ENCODE measurements at regions not wholly inside any gene's neighbourhood (a gene's known extent, or its start where the extent isn't known, plus 50 kb on each side); places are given as distances from the start of the nearest gene placed in this dataset.
A peak's percentile ranks its signal among the peaks of the same experiment; 100 is the strongest.

DNA sequence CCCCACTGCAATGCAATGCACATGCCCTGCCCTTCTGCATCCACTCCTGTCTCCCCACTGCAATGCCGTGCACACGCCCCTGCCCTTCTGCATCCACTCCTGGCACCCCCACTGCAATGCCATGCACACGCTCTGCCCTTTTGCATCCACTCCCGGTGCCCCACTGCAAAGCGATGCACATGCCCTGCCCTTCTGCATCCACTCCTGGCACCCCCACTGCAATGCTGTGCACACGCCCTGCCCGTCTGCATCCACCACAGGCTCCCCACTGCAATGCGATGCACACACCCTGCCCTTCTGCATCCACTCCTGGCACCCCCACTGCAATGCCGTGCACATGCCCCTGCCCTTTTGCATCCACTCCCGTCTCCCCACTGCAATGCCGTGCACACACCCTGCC, 98.1 kb downstream of the KCTD15 start:
- no peak for ATAC-seq
- intact Hi-C loops (cut with micrococcal nuclease), result no loop called here
- DNase-seq, result no peak

- ATAC-seq (no peak), DNase-seq (no peak)
- intact Hi-C loops (cut with micrococcal nuclease), result no loop called here
These were observed 98.7 kb downstream of the KCTD15 start for GRCh38 chr19:33895366-33895765.

GRCh38 chr19:33898062-33898677, 101.5 kb downstream of the KCTD15 start:
- ATAC-seq (no peak), DNase-seq (no peak)
- intact Hi-C loops (cut with micrococcal nuclease), result no loop called here

DNA sequence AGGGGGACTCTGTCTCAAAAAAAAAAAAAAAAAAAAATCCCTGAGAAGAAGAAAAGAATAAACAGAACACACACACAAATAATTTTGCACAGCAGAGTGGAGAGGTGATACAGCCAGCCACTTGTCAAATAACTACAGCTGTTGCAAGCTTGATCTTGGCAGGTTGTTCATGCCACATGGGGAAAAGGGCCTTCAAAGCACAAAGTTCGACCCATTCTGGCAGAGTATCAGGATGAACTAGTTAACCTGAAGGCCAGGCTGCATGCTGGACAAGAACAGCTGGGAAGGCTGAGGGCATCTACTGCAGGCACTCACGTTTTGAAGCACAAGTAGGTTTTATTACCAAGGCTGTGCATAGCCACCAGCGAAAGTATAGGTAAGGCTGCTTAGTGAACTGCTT, 104.1 kb downstream of the KCTD15 start:
- ATAC-seq (no peak), DNase-seq (no peak)
- intact Hi-C loops (cut with micrococcal nuclease), result no loop called here

GRCh38 chr19:33902395-33902794, 105.7 kb downstream of the KCTD15 start:
- intact Hi-C loops (cut with micrococcal nuclease), result no loop called here
- ATAC-seq (no peak), DNase-seq (no peak)

DNA sequence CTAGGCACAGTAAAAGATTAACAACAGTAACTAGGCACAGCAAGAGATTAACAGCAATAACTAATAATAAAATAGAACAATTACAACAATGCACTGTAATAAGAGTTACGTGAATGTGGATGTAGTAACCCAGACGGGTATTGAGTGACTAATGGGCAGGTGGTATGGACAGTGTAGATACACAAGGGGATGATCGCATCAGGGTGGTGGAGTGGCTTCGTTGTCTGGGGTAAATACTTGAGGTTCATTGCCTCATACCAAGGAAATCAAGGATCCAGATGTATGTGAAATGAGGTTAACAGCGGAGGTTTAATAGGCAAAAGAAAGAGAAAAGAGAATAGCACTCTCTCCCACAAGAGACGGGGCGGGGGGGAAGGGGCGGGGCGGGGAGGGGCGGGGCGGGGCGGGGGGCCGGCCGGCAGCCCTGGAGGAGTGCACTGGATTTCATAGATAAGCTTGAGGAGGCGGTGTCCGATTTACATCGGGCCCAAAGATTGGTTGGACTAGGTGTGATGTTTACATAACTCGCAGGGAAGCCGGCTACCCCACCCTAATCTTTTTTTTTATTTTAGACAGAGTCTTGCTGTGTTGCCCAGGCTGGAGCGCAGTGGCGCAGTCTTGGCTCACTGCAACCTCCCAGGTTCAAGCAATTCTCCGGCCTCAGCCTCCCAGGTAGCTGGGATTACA, 106.3 kb downstream of the KCTD15 start:
- intact Hi-C loops (cut with micrococcal nuclease), result no loop called here
- ATAC-seq (no peak), DNase-seq (no peak)

DNA sequence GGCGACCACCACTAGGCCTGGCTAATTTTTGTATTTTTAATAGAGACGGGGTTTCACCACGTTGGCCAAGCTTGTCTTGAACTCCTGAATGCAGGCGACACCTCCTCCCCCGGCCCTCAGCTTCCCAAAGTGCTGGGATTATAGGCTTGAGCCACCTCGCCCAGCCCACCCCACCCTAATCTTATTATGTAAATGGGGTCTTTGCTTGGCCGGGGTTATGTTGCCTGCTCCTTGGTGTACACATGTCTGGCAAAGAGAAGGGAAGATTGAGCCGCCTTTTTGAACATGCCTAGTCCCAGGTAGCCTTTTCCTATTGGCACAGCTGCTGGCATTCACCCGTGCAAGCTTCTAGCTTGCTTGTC, 106.8 kb downstream of the KCTD15 start:
- DNase-seq (no peak), ATAC-seq (no peak)
- intact Hi-C loops (cut with micrococcal nuclease), result no loop called here

DNA sequence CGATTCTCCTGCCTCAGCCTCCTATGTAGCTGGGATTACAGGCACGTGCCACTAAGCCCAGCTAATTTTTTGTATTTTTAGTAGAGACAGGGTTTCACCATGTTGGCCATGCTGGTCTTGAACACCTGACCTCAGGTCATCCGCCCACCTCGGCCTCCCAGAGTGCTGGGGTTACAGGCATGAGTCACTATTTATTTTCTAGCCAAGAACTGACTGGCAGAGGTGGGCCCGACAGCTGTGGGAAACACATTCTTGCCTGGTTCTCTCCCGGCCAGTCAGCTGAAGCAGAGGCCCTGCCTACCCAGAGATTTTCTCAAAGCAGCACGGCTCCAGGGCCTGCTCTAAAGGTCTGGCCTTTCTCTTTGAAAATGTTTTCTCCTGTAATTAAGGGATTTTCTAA, 108.0 kb downstream of the KCTD15 start:
- DNase-seq, result no peak
- no peak for ATAC-seq
- intact Hi-C loops (cut with micrococcal nuclease), result no loop called here

DNA sequence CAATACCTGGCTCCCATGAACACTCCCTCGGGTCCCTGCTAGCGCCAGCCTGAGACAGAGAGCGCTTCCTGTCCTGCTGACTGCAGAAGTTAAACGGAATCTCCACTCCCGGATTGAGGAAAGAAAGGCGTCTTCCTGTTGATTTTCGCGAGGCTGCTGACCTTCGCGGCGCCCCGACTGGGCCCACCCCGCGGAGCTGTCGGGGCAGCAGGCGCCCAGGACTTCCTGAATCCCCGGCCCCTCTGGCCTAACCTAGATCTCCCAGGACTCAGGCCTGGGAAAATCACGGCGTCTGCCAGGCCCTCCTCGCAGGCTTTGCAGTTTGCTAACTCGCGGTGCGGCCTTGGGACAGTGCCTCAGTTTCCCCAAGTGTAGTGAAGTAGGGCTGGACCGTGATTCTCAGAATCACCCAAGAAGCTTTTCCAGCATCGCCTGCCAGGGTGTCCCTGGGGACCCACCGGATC, 108.8 kb downstream of the KCTD15 start:
- ATAC-seq (peak; percentile 54), DNase-seq (peak; percentile 50)
- intact Hi-C loops (cut with micrococcal nuclease), result no loop called here

- intact Hi-C loops (cut with micrococcal nuclease), result no loop called here
- ATAC-seq (peak; percentile 96), DNase-seq (peak; percentile 85)
These were observed 109.4 kb downstream of the KCTD15 start for GRCh38 chr19:33905937-33906577.

DNA sequence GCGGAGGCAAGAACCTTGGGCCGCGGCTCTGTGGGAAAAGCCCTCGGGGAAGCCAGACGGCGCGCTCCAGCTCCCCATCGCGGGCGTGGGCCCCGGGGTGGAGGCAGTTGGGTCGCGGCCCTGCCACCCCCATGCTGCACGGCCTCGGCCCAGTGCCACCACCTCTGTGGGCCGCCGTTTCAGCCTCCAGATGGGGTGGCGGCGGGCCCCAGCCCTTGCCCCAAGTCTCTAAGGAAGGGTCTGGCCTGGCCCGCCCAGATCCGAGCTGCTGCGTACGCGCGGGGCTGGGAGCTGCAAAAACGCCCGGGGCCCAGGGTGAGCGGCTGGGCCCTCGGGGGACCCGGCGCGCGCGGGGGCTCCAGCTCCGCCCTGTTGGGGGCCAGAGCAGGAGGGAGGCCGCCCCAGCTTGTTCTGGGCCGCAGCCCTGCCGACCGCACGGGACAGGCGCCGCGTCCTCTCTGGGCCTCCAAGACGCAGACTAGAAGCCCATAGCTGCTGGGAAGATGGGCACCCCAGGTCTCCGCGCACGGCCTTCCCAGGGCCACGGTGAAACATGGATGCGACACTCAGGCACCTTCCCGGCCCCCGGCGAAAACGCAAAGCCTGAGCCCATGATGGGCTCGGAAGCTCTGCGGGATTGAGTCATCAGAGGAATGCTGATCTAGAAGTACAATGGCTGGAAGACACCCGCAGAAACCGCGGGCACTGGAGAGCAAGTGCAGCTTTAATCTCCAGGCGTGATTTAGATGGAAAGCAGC, 110.1 kb downstream of the KCTD15 start:
- ATAC-seq (peak; percentile 38), DNase-seq (peak; percentile 52)
- intact Hi-C loops (cut with micrococcal nuclease), result no loop called here

DNA sequence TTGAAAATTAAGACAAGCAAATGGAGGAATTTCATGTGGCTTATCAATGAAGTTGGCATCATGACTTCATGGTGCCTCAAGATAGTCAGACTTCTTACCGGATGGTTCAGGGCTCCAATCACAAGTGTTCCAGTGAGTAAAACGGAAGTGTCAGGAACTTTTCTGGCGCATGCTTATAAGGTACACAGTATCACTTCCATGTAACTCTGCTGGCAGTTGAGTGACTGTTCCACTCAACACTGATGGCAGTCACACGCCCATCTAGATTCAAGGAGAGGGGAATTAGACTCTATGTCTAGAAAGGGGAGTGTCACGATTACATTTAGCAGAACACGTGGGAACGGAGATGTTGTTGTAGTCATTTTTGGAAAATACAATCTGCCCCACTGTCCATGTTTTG, 114.3 kb downstream of the KCTD15 start:
- ATAC-seq (no peak), DNase-seq (no peak)
- intact Hi-C loops (cut with micrococcal nuclease), result no loop called here

DNA sequence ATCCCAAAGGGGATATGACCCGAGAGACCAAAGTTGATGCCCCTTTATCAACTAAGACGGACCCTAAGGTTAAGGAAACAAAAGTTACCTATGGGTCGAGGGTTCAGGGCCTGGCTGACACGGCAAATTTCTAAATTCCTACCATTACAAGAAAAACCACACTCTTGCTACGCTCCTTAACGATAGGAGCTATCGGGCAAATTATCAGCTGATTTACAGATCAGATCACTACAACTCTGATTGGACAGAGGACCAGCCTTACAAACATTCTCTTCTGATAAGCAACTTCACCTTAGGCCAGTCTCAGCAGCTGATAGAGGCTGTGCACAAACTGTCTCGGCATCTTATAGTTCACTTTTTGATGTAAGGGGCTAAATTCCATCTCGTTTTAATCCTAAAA, 117.9 kb downstream of the KCTD15 start:
- no peak for ATAC-seq

DNA sequence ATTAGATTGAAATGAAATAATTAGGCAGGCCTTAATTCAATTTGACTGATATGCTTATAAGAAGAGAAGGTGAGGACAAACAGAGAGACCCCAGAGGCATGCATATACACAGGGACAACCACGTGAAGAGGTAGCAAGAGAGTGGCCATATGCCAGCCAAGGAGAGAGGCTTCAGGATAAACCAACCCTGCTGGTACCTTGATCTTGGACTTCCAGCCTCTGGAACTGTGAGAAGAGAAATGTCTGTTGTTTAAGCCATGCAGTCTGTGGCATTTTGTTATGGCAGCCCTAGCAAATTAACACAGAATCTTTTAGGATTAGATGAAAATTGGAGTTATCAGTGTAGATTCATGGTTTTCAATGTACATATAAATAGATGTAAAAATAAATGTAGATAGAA, 120.1 kb downstream of the KCTD15 start:
- intact Hi-C loops (cut with micrococcal nuclease), result no loop called here
- DNase-seq, result no peak
- no peak for ATAC-seq

More for the DNA sequence above, 117.9 kb downstream of the KCTD15 start:
- DNase-seq, result no peak
- intact Hi-C loops (cut with micrococcal nuclease), result no loop called here

DNA sequence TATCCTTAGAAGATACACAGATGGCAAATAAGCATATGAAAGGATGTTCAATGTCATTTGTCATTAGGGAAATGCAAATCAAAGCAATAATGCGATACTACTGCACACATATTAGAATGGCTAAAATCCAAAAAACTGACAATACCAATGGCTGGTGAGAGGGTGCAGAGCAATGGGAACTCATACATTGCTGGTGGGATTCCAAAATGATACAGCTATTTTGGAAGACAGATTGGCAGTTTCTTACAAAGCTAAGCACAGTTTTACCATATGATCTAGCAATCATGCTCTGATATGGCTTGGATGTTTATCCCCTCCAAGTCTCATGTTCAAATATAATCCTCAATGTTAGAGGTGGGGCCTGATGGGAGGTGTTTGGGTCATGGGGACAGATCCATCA, 122.6 kb downstream of the KCTD15 start:
- intact Hi-C loops (cut with micrococcal nuclease), result no loop called here
- DNase-seq (no peak), ATAC-seq (no peak)

- ATAC-seq, result no peak
- intact Hi-C loops (cut with micrococcal nuclease), result no loop called here
These were observed 124.5 kb downstream of the KCTD15 start for GRCh38 chr19:33921165-33921564.

DNA sequence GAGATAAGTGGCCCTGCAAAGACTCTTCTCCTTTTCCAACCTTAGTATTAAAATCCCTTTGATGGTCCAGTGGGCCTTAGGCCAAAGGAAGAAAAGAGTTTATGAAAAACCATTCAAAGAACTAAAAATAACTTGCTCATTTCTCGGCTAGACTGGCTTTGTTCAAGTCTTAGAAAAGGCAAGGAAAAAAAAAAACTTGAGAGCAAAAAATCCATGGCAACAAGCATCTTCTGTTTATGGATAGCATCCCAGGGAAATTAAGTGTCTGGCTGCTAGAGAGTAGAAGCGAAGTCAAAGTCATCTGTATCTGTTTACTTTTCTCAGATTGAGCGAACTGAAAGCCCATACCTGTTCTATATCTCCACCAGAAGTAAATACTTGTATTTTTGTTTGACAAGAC, 129.6 kb downstream of the KCTD15 start:
- ATAC-seq (no peak), DNase-seq (no peak)
- intact Hi-C loops (cut with micrococcal nuclease), result no loop called here

More at GRCh38 chr19:33921165-33921564, 124.5 kb downstream of the KCTD15 start:
- DNase-seq, result no peak

DNA sequence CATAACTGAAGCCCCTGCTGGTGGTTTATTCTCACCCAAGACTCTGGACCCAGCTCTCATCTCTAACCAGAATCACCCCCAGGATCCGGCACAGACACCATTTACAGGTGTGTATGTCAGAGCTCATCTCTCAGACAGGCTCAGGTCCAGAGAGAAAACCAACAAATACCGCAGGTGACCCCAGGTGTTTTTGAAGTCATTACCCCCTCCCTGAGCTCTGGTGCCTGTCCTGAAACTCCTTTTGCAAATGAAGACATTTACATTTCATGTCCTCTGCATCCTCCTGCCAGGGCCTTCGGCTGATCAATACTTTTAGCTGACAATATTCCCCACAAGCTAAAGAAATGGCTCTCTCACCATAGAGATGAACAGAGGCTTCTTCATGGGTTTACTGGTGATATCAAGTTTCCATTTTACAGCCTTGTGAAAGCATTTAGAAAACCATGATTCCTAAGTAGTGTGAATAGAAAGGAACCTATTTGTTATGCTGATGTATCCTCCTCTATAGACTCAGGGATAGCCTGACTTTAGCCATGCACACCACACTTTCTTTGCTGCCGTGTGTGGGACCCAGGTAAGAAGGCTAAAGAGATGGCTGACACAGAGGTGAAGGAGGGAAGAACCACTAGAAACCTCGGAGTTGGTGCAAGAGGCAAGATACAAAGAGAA, 131.3 kb downstream of the KCTD15 start:
- ATAC-seq (no peak), DNase-seq (no peak)
- intact Hi-C loops (cut with micrococcal nuclease), result no loop called here

DNA sequence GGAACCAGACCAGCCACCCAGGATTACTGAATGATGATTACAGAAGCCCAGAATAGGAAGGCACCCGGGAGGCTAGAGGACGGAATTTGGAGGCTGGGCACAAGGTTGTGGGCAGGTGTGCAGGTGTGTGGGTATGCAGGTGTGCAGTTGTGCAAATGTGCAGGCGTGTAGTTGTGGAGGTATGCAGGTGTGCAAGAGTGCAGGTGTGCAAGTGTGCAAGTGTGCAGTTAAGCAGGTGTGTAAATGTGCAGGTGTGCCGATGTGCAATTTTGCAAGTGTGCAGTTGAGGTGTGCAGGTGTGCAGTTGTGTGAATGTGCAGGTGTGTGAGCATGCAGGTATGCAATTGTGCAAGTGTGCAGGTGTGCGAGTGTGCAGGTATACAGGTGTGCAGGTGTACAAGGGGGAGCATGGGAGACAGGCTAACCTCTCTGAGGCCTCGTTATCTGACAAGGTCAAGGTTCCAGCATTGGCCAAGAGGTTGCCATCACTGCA, 131.8 kb downstream of the KCTD15 start:
- intact Hi-C loops (cut with micrococcal nuclease), result no loop called here
- no peak for ATAC-seq
- DNase-seq, result no peak
